HG03175 (cell line): ENCODE measurements at regions not wholly inside any gene's neighbourhood (a gene's known extent, or its start where the extent isn't known, plus 50 kb on each side); places are given as distances from the start of the nearest gene placed in this dataset.

ENCODE experiments used
- ATAC-seq: cut with Tn5 transposase; IDR thresholded peaks from one replicate; pipeline ENCODE4 v1.9.1; 2021; ENCODE audit warnings: mild to moderate bottlenecking, moderate library complexity; ENCODE audit not compliant: unreplicated experiment

DNA sequence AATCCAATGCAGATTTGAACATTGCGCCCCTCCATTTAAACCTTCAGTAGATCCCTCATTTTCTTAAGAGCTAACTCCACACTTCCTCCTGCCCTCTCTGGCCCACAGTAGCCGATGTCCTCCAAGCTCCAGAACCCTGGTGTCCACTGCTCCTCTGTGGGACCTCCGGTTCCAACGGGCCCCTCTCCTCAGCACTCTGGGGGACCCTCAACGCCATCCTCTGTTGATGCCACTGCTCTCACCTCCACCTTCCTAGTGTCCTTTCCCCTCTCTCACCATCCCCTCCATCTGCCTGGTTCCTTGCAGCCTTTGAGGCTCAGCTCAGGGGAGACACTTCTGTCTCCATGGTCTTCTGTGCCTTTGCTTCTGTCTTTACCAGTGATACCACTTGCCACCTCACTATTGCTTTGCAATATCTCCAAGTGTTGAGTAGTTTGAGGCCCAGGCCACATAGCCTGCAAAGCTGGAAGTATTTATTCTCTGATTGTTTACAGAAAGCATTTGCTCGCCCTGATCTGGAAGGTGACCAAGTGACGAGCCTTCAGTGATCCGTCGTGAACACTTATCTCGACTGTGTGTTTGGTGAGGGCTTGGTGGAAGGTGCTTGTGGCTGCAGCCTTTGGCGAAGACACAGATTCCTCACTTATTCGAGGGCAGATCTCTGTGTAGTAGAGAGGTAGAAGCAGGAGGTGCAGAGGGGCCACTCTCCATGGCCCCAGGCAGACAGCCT lies 104.8 kb upstream of the SHH start:
- no peak for ATAC-seq

DNA sequence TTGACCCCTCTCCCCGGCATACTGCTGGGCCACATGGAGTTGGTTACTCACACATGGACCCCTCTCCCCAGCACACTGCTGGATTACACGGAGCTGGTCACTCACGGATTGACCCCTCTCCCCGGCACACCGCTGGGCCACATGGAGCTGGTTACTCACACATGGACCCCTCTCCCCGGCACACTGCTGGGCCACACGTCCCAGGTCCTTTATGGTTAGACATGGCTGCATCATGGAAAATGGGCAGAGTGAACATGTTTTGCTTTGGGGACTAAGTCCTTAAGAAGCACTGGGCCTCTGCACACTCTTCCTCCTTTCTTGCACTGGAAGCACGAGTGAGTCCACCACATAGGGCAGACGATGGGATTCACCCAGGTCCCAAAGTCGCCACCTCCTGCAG lies 102.1 kb upstream of the SHH start:
- no peak for ATAC-seq

GRCh38 chr7:155913719-155914118 lies 101.5 kb upstream of the SHH start:
- no peak for ATAC-seq

DNA sequence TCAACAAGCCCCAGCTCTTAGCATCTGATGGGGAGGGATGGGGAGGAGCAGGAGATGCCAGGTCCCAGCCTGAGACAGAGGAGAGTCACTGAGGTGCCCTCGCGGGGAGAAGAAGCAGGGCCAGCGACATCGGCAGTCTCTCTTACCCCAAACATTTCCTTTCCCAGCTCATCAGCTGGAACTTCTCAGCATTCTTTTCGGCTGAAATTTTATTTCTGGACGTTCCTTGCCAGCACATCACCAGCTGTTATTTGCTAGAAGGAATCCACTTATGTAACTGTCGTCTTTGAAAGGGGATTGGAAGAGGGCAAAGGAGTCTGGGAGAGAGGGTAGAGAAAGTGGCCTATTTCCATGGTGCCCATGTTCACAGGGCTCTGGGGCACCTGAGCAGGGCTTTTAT lies 101.0 kb upstream of the SHH start:
- no peak for ATAC-seq

DNA sequence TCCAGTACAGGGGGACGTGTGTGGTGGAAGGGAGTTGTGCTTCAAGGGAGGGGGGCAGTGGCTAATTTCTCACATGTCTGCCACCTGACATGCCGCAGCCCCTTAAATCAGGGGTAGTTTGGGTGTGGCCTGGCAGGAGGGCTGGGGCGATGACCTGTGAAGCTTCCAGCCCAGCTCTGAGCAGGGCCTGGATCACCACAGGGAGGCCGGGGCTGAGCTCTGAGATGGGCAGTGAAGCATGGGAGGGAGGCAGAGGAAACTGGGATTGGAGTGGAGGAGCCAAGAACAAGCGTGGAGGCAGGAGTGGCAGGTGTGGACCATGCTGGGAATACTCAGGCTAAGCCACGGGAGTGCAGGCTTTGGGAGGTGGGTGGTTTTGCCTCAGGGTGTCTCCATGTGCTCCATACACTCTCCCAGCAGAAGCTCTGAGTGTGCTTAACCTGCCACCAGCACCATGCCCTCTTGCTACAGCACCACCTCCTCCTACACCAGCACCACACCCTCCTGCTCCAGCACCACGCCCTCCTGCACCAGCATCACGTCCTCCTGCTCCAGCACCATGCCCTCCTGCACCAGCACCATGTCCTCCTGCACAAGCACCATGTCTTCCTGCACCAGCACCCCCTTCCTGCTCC lies 99.3 kb upstream of the SHH start:
- ATAC-seq: no peak

- no peak for ATAC-seq
These were observed 96.1 kb upstream of the SHH start for GRCh38 chr7:155908385-155908784.

- ATAC-seq: no peak
These were observed 95.4 kb upstream of the SHH start for GRCh38 chr7:155907450-155908200.

DNA sequence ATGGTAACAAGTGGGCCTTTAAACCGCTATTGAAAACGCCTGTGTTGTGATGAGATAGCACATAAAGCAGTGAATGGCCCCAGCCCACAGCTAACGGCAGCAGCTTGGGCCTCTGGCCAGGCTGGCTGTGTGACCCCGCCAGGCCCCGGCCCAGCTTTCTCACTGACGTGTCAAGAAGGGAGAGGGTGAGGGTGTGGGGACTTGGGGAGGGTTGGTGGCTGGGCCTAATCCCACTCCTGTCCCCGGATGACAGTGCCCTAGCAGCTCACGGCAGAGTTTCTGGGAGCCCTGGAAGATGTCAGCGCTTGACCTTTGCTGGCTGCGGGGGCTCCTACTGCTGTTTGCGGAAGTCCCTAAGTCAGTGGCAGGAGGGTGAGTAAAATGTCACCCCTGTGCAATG lies 88.9 kb upstream of the SHH start:
- ATAC-seq: no peak

- ATAC-seq: no peak
These were observed 87.3 kb upstream of the SHH start for GRCh38 chr7:155899596-155899995.

DNA sequence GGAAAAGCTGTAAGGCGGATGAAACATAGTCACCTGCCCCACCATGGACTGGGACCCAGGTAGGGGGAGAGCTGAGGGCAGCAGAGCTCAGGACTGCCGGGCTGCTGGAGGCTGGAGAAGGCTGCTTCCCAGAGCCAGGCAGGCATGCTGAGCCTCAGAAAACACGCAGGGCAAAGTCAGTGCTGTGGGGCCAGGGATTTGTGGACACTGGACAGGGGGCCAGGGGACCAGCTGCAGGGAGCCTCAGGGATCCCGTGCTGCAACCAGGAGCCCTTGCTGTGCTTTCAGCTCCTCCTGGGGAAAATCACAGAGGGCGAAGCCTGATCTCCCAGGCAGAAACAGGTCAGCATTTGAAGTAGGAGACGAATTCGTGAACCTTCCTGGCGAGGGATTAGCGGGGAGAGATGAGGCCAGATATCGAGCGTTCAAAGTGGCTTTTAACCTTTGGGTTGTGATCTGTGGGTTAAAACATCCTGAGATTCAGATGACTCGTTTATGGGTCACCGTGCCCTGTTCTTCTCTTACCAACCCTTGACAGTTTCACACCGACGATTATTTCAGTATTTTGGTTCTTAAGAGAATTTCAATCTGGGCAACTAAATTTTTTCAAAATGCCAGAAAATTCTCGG lies 85.6 kb upstream of the SHH start:
- ATAC-seq: no peak

DNA sequence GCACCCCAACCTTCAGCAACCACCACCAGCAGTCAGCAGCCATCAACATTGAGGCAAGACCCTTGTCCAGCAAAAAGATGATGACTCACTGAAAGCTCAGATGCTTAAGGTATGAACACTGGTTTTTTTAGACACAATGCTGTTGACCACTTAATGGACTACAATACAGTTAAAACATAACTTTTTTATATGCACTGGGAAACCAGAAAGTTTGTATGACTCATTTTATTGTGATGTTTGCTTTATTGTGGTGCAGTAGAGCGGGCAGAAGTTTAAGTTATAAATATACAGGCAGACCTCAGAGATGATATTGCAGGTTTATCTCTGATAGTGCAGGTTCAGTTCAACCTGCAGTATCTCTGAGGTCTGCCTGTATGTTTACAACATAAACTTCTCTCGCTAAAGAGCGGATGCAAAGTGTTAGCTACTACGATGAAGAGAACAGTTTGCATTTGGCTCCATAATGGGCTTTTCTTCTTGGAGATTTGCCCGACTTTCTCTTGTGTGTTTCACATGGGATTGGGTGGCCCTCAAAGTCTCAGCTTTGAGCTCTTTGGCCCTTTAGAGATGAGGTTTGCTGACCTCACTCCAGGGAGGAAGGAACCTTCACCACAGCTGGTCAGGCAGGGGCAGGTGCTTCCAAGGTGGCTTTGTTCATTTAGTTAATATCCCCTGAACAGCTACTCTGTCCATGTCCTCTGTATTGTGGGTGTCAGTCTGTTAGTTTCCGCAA lies 84.4 kb upstream of the SHH start:
- ATAC-seq: no peak

GRCh38 chr7:155893664-155894063 lies 81.4 kb upstream of the SHH start:
- no peak for ATAC-seq

DNA sequence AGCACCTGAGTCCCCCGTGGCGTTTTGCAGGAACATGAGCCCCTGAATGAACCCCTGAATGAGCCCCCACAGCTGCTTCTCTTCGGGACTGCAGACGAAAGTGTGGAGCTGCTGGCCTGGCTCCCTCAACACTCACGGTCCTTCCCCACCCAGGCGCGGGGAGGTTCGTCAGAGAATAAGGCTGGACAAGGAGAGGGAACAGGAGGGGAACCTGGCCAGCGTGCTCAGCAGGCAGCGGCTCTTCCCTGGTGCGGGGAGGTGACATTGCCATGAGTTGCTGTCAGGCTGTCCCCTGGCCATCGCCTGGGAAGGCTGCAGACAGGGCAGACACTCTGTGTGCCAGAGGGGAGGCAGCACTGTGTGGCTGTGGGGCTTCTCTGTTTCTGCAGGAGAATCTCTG lies 80.9 kb upstream of the SHH start:
- no peak for ATAC-seq

GRCh38 chr7:155889636-155890511 lies 77.6 kb upstream of the SHH start:
- ATAC-seq: no peak

DNA sequence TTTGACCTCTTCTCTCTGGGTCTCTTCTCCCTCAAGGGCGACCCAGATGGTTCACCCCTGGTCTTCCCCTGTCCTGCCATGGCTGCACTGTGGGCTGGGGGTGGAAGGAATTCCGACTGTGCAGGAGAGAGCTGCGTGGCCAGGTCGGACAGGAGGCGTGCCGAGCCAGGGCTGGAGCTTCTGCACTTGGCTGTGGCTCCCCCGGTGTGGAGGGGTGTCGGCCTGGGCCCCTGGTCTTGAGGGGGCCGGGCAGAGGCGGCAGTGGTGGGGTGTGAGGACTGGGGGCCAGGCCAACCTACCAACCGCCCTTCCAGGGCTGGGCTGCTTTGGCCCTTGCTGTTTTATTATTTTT lies 74.9 kb upstream of the SHH start:
- ATAC-seq: no peak

DNA sequence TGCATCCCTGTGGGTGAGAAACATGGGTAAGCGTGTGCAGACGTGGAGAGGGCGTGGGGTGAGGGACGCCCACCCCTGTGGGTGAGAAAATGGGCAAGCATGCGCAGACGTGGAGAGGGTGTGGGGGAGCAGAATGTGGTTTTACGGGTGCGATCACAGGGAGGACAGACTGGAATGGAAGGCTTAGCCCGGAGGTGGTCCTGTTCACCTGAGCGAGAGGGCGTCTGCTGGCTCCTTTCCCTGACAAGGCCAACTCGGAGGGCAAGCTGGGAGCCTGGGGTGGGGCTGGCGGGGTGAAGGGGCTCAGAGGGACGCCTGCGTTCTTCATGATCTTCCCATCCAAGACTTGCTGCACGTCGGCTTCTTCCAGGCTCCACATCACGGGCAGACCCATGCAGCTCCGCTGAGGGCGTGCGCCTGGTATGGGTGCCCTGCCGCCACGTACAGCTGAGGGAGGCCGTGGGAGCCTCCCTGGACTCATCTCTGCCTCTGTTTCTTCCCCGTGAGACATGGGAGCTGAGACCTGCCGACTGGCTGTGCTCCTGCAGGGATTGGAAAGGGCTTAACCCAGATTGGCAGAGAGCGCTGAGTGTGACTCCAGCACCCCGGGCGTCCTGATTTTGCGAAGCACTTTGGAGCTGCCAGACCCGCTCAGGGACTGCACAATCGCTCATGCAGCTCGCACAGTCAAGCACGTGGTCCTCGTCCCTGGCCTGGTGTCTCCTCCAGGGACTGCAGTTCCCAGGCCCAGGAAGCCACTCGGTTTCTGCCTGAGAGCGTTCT lies 74.3 kb upstream of the SHH start:
- no peak for ATAC-seq

- ATAC-seq: no peak
These were observed 73.2 kb upstream of the SHH start for GRCh38 chr7:155885167-155886155.
